ENCODE measurements at regions not wholly inside any gene's neighbourhood (a gene's known extent, or its start where the extent isn't known, plus 50 kb on each side); places are given as distances from the start of the nearest gene placed in this dataset.

- Histone ChIP-seq H3K27me3 (ENCODE audit: control insufficient read depth, insufficient read depth, low read length) (no peaks in the 10 kb centered on the region), H3K36me3 (ENCODE audit: control insufficient read depth, insufficient read depth, low read length) (no peaks in the 10 kb centered on the region), H3K4me3 (ENCODE audit: low read depth, low read length) (no peak overlapping the region)
- no peak for TF ChIP-seq CTCF (IDR thresholded peaks at IDR 0.05; ENCODE audit: insufficient read depth, low read length, poor library complexity, severe bottlenecking)
- DNase-seq (ENCODE audit: low read depth): no peak
Measured at GRCh38 chr3:67856718-67857117, 202.3 kb upstream of the SUCLG2 start.

- no peak for DNase-seq (ENCODE audit: low read depth)
- H3K4me3 ChIP-seq (ENCODE audit: low read depth, low read length): no peak overlapping the region
- no peak for TF ChIP-seq CTCF (IDR thresholded peaks at IDR 0.05; ENCODE audit: insufficient read depth, low read length, poor library complexity, severe bottlenecking)
- H3K27me3 ChIP-seq (ENCODE audit: control insufficient read depth, insufficient read depth, low read length): no peaks in the 10 kb centered on the region
- no peaks in the 10 kb centered on the region for H3K36me3 ChIP-seq (ENCODE audit: control insufficient read depth, insufficient read depth, low read length)
Measured at GRCh38 chr3:67854663-67855062, 200.3 kb upstream of the SUCLG2 start.

- Histone ChIP-seq H3K4me3 (ENCODE audit: low read depth, low read length) (no peak overlapping the region), H3K36me3 (ENCODE audit: control insufficient read depth, insufficient read depth, low read length) (no peaks in the 10 kb centered on the region), H3K27me3 (ENCODE audit: control insufficient read depth, insufficient read depth, low read length) (no peaks in the 10 kb centered on the region)
- DNase-seq (ENCODE audit: low read depth): no peak
- no peak for TF ChIP-seq CTCF (IDR thresholded peaks at IDR 0.05; ENCODE audit: insufficient read depth, low read length, poor library complexity, severe bottlenecking)
Measured at GRCh38 chr3:67853520-67853919, 199.1 kb upstream of the SUCLG2 start.

GRCh38 chr3:67848299-67848698 is 193.9 kb upstream of the SUCLG2 start:
- no peak for DNase-seq (ENCODE audit: low read depth)
- TF ChIP-seq CTCF (IDR thresholded peaks at IDR 0.05; ENCODE audit: insufficient read depth, low read length, poor library complexity, severe bottlenecking): no peak
- Histone ChIP-seq H3K36me3 (ENCODE audit: control insufficient read depth, insufficient read depth, low read length) (no peaks in the 10 kb centered on the region), H3K4me3 (ENCODE audit: low read depth, low read length) (no peak overlapping the region), H3K27me3 (ENCODE audit: control insufficient read depth, insufficient read depth, low read length) (no peaks in the 10 kb centered on the region)

- H3K36me3 ChIP-seq (ENCODE audit: control insufficient read depth, insufficient read depth, low read length): no peaks in the 10 kb centered on the region
- no peak for DNase-seq (ENCODE audit: low read depth)
- TF ChIP-seq CTCF (IDR thresholded peaks at IDR 0.05; ENCODE audit: insufficient read depth, low read length, poor library complexity, severe bottlenecking): no peak
- H3K27me3 ChIP-seq (ENCODE audit: control insufficient read depth, insufficient read depth, low read length): no peaks in the 10 kb centered on the region
- H3K4me3 ChIP-seq (ENCODE audit: low read depth, low read length): no peak overlapping the region
Measured at GRCh38 chr3:67846166-67846565, 191.8 kb upstream of the SUCLG2 start.

GRCh38 chr3:67832817-67833216 is 178.4 kb upstream of the SUCLG2 start:
- no peak overlapping the region for H3K4me3 ChIP-seq (ENCODE audit: low read depth, low read length)
- no peaks in the 10 kb centered on the region for H3K27me3 ChIP-seq (ENCODE audit: control insufficient read depth, insufficient read depth, low read length)
- H3K36me3 ChIP-seq (ENCODE audit: control insufficient read depth, insufficient read depth, low read length): no peaks in the 10 kb centered on the region
- no peak for TF ChIP-seq CTCF (IDR thresholded peaks at IDR 0.05; ENCODE audit: insufficient read depth, low read length, poor library complexity, severe bottlenecking)
- DNase-seq (ENCODE audit: low read depth): no peak

Data from kidney epithelial cell (primary cell).